Ishikawa (cell line): ENCODE measurements at regions not wholly inside any gene's neighbourhood (a gene's known extent, or its start where the extent isn't known, plus 50 kb on each side); places are given as distances from the start of the nearest gene placed in this dataset.

Experiments used
- CEBPB ChIP-seq: IDR thresholded peaks from 2 replicates; pipeline ENCODE4 v1.6.1; 2012
- EP300 ChIP-seq: IDR thresholded peaks from 2 replicates; pipeline ENCODE4 v1.6.1; 2012; ENCODE audit warnings: borderline replicate concordance
- FOXM1 ChIP-seq: IDR thresholded peaks from 2 replicates; pipeline ENCODE4 v1.6.1; 2012; ENCODE audit warnings: low read depth, borderline replicate concordance
- MAX ChIP-seq: IDR thresholded peaks from 2 replicates; pipeline ENCODE4 v1.6.1; 2012
- NFIC ChIP-seq: IDR thresholded peaks from 2 replicates; pipeline ENCODE4 v1.6.1; 2012
- YY1 ChIP-seq: IDR thresholded peaks from 2 replicates; pipeline ENCODE4 v1.6.1; 2012; ENCODE audit warnings: low read depth

- TF ChIP-seq CEBPB: no peak
- TF ChIP-seq YY1: no peak
- TF ChIP-seq FOXM1: no peak
- TF ChIP-seq NFIC: no peak
- no peak for TF ChIP-seq MAX
- TF ChIP-seq EP300: no peak
Observed at GRCh38 chr4:125693228-125693627, 378.5 kb downstream of the FAT4 start.
